HepG2 (cell line): ENCODE measurements at regions not wholly inside any gene's neighbourhood (a gene's known extent, or its start where the extent isn't known, plus 50 kb on each side); places are given as distances from the start of the nearest gene placed in this dataset.

Experiments
- ATAC-seq: fragments of 200-7000 bp; cut with Tn5 transposase; 3 replicates; pipeline ENCODE4 v1.9.1; 2020; ENCODE audit warnings: mild to moderate bottlenecking, moderate library complexity
- BruUV-seq: library from RNA; stranded (reverse); fragments of 400-500 nt; replicated peaks from 2 replicates; lab custom pipeline; 2021; lab: Mats Ljungman, UMichigan
- CTCF ChIA-PET: fragments of 300-600 bp; formaldehyde crosslinking; extraction: SDS; loops from one replicate; lab custom pipeline; 2021; ENCODE audit warnings: low total read pairs, inconsistent platforms, low intra/inter-chr PET ratio; lab: Yijun Ruan, JAX
- POLR2A ChIA-PET: fragments of 350-600 bp; sonication (Branson Sonifier 250); formaldehyde crosslinking; loops from one replicate; lab custom pipeline; 2020; ENCODE audit warnings: antibody characterized with exemption, inconsistent platforms; lab: Yijun Ruan, JAX
- DNase-seq: peaks from one replicate; pipeline ENCODE4 v3.0.0-alpha.2; 2015; ENCODE audit warnings: low spot score
- FAIRE-seq: peaks from 3 replicates; lab custom pipeline; 2011; peaks lifted over from hg19 to GRCh38; lab: Jason Lieb, UNC
- H2AFZ ChIP-seq: one replicate; pipeline ENCODE4 v1.6.1; 2011; ENCODE audit warnings: low read length, inconsistent platforms
- H3K27ac ChIP-seq: fragments of 300-600 bp; 3 replicates; pipeline ENCODE4 v1.8.0; 2011; ENCODE audit warnings: mixed run types, mild to moderate bottlenecking, mixed read lengths, low read length, inconsistent platforms; ENCODE audit not compliant: insufficient read depth; ENCODE audit errors: extremely low read length
- H3K27me3 ChIP-seq, 2 experiments: fragments of 200-600 bp in 1 of 2; 2 replicates in 1 of 2; 3 replicates in 1 of 2; pipeline versions ENCODE4 v1.6.0 to v1.8.0; 2011; ENCODE audit warnings: low read length in 2 of 2, mild to moderate bottlenecking in 2 of 2, moderate library complexity in 2 of 2, inconsistent platforms in 1 of 2; ENCODE audit not compliant: insufficient read depth in 2 of 2, control insufficient read depth in 1 of 2
- H3K36me3 ChIP-seq, 2 experiments: fragments of 200-600 bp in 1 of 2; replicated peaks in 1 of 2; 2 replicates in 1 of 2; 3 replicates in 1 of 2; pipeline versions ENCODE4 v1.5.1 to v1.8.0; 2011; ENCODE audit warnings: low read length in 2 of 2, inconsistent platforms in 1 of 2; ENCODE audit not compliant: insufficient read depth in 2 of 2, control insufficient read depth in 1 of 2
- H3K4me1 ChIP-seq: 2 replicates; pipeline ENCODE4 v1.5.1; 2012; ENCODE audit warnings: low read length, inconsistent platforms; ENCODE audit not compliant: insufficient read depth
- H3K4me2 ChIP-seq: 2 replicates; pipeline ENCODE4 v1.6.0; 2011; ENCODE audit warnings: low read depth, low read length, inconsistent platforms
- H3K4me3 ChIP-seq, 3 experiments: fragments of 200-600 bp in 1 of 3; sonication (generic), shearing (Covaris generic) in 1 of 3; replicated peaks in 1 of 3; 2 replicates each; pipeline ENCODE4 v1.5.1; 2011 to 2016; ENCODE audit warnings: low read length in 3 of 3, inconsistent platforms in 2 of 3, low read depth in 2 of 3, mild to moderate bottlenecking in 2 of 3, control low read depth in 1 of 3, mixed read lengths in 1 of 3; ENCODE audit not compliant: insufficient read depth in 1 of 3
- H3K79me2 ChIP-seq: one replicate; pipeline ENCODE4 v1.6.1; 2011; ENCODE audit warnings: low read length, inconsistent platforms; ENCODE audit not compliant: insufficient read depth
- H3K9ac ChIP-seq: 2 replicates; pipeline ENCODE4 v1.6.0; 2011; ENCODE audit warnings: mild to moderate bottlenecking, low read depth, low read length, inconsistent platforms; ENCODE audit not compliant: insufficient read depth
- H3K9me3 ChIP-seq: 2 replicates; pipeline ENCODE4 v1.5.1; 2012; ENCODE audit warnings: mild to moderate bottlenecking, low read length
- H4K20me1 ChIP-seq: 2 replicates; pipeline ENCODE4 v1.6.0; 2011; ENCODE audit warnings: inconsistent platforms, mild to moderate bottlenecking, low read length, moderate library complexity; ENCODE audit not compliant: insufficient read depth
- AGO2 ChIP-seq: fragments of 200-400 bp; formaldehyde crosslinking; optimal IDR thresholded peaks from 2 replicates; pipeline ENCODE3; 2017; ENCODE audit warnings: mild to moderate bottlenecking, low read depth, low read length, moderate library complexity
- ATF7-NPFF ChIP-seq: sonication (generic); formaldehyde crosslinking; IDR thresholded peaks from 2 replicates; pipeline ENCODE4 v1.8.1; 2023; ENCODE audit warnings: mild to moderate bottlenecking, low read depth, missing genetic modification reagents, moderate library complexity
- BHLHE40 ChIP-seq: IDR thresholded peaks from 2 replicates; pipeline ENCODE4 v1.6.1; 2011; ENCODE audit warnings: low read length, improper control_type of control experiment
- MXD4 ChIP-seq: IDR thresholded peaks from 2 replicates; pipeline ENCODE4 v1.6.1; 2016; ENCODE audit warnings: mild to moderate bottlenecking, missing biosample characterization, missing genetic modification reagents
- SAFB2 ChIP-seq: sonication (generic); formaldehyde crosslinking; IDR thresholded peaks from 2 replicates; pipeline ENCODE4 v1.5.1; 2020; ENCODE audit warnings: missing genetic modification reagents, low read depth, mild to moderate bottlenecking, borderline replicate concordance
- SNAPC2 ChIP-seq: sonication (generic); formaldehyde crosslinking; IDR thresholded peaks from 2 replicates; pipeline ENCODE4 v1.8.1; 2022; ENCODE audit warnings: mild to moderate bottlenecking, missing genetic modification reagents
- TEAD3 ChIP-seq: optimal IDR thresholded peaks from 2 replicates; pipeline ENCODE3; 2016; ENCODE audit warnings: borderline replicate concordance
- TOPORS ChIP-seq: sonication (generic); formaldehyde crosslinking; IDR thresholded peaks from 2 replicates; pipeline ENCODE4 v1.8.0; 2023; ENCODE audit warnings: mild to moderate bottlenecking, missing genetic modification reagents
- ZMYM3 ChIP-seq: sonication (generic); formaldehyde crosslinking; IDR thresholded peaks from 2 replicates; pipeline ENCODE4 v1.5.1; 2020; ENCODE audit warnings: mild to moderate bottlenecking, missing genetic modification reagents
- ZNF614 ChIP-seq: IDR thresholded peaks from 2 replicates; pipeline ENCODE4 v1.6.1; 2018; ENCODE audit warnings: missing biosample characterization, missing genetic modification reagents, inconsistent platforms, borderline replicate concordance
- ZNF737 ChIP-seq: sonication (generic); formaldehyde crosslinking; IDR thresholded peaks from 2 replicates; pipeline ENCODE4 v1.5.0; 2020; ENCODE audit warnings: missing genetic modification reagents, mild to moderate bottlenecking, borderline replicate concordance
- ZNF839 ChIP-seq: sonication (generic); formaldehyde crosslinking; IDR thresholded peaks from 2 replicates; pipeline ENCODE4 v1.4.0; 2020; ENCODE audit warnings: missing genetic modification reagents, mild to moderate bottlenecking, borderline replicate concordance
- WGBS: methylation state at CpG from one replicate; pipeline ENCODE4 v1.1.6; 2017; ENCODE audit warnings: low lambda C conversion rate; 5-methylcytosine and 5-hydroxymethylcytosine counted together
- in situ Hi-C: cut with HindIII; loops from 2 replicates; pipeline ENCODE4 v1.10.0; 2017; ENCODE audit warnings: low pct_unique_long_range_greater_than_20kb; ENCODE audit not compliant: extremely low pct_ligation_motif_present
- intact Hi-C: fragments of 100-400 bp; cut with micrococcal nuclease; formaldehyde crosslinking; loops from one replicate; pipeline ENCODE4 v1.10.0; 2022; ENCODE audit not compliant: unreplicated experiment
- TF ChIP-seq, protein P1 (sequence below): sonication (generic); formaldehyde crosslinking; IDR thresholded peaks from 2 replicates; pipeline ENCODE4 v1.4.0; 2020; ENCODE audit warnings: low read depth, mild to moderate bottlenecking, missing genetic modification reagents
- TF ChIP-seq, protein P2 (sequence below): IDR thresholded peaks from 2 replicates; pipeline ENCODE4 v1.6.1; 2012; ENCODE audit warnings: inconsistent platforms

DNA sequence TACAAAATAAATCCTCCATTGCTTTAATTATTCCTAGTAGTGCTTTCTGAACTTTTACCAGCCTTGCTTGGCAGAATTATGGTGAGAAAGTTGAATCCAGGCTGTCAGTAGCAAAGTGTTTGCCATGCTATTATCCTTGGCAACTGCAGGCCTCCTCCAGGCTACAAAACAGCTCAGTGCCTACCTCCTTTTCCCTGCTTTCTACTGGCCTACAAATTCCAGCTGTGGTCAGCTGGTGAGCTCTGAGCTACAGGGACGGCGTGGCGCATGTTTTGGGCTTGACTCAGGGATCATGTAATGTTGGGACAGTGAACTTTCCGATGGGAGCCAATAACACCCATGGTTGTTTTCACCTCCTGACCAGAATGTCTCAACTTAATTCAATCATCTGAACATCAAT, 456.1 kb upstream of the ADAMTS5 start:
- ATAC-seq (no peak), FAIRE-seq (no peak), DNase-seq (no peak)
- Histone ChIP-seq H3K4me1 (no peaks in the 10 kb centered on the region), H3K9ac (no peak overlapping the region), H3K27me3 (no peaks in the 10 kb centered on the region), H3K9me3 (peaks cover 82% of the 10 kb centered on the region), H4K20me1 (no peaks in the 10 kb centered on the region), H3K79me2 (no peaks in the 10 kb centered on the region), H2AFZ (no peak overlapping the region), H3K4me3 (no peak overlapping the region), H3K36me3 (no peaks in the 10 kb centered on the region), H3K4me2 (no peak overlapping the region), H3K27ac (no peak overlapping the region)
- ChIA-PET CTCF (no interaction called here), POLR2A (no interaction called here)
- 48% methylated on average over 4 of the region's 4 CpGs for WGBS
- intact Hi-C loops: no loop called here
- in situ Hi-C loops: no loop called here
- BruUV-seq: no TSS peak
- TF ChIP-seq BHLHE40: no peak
- TF ChIP-seq SNAPC2 (CRISPR knock-in tag): no peak
- TF ChIP-seq SAFB2 (CRISPR knock-in tag): no peak
- TF ChIP-seq, protein P1, sequence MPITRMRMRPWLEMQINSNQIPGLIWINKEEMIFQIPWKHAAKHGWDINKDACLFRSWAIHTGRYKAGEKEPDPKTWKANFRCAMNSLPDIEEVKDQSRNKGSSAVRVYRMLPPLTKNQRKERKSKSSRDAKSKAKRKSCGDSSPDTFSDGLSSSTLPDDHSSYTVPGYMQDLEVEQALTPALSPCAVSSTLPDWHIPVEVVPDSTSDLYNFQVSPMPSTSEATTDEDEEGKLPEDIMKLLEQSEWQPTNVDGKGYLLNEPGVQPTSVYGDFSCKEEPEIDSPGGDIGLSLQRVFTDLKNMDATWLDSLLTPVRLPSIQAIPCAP (CRISPR knock-in tag): no peak
- TF ChIP-seq ATF7-NPFF: no peak
- TF ChIP-seq TEAD3 (CRISPR knock-in tag): no peak
- no peak for TF ChIP-seq MXD4
- no peak for TF ChIP-seq ZMYM3 (CRISPR knock-in tag)
- no peak for TF ChIP-seq TOPORS (CRISPR knock-in tag)
- TF ChIP-seq AGO2: no peak
- TF ChIP-seq ZNF839: no peak
- no peak for TF ChIP-seq ZNF614
- TF ChIP-seq ZNF737: no peak
- TF ChIP-seq, protein P2, sequence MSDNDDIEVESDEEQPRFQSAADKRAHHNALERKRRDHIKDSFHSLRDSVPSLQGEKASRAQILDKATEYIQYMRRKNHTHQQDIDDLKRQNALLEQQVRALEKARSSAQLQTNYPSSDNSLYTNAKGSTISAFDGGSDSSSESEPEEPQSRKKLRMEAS: no peak
- TF ChIP-seq, all 625 proteins: peak for 0
